ENCODE measurements at regions not wholly inside any gene's neighbourhood (a gene's known extent, or its start where the extent isn't known, plus 50 kb on each side); places are given as distances from the start of the nearest gene placed in this dataset.

DNA sequence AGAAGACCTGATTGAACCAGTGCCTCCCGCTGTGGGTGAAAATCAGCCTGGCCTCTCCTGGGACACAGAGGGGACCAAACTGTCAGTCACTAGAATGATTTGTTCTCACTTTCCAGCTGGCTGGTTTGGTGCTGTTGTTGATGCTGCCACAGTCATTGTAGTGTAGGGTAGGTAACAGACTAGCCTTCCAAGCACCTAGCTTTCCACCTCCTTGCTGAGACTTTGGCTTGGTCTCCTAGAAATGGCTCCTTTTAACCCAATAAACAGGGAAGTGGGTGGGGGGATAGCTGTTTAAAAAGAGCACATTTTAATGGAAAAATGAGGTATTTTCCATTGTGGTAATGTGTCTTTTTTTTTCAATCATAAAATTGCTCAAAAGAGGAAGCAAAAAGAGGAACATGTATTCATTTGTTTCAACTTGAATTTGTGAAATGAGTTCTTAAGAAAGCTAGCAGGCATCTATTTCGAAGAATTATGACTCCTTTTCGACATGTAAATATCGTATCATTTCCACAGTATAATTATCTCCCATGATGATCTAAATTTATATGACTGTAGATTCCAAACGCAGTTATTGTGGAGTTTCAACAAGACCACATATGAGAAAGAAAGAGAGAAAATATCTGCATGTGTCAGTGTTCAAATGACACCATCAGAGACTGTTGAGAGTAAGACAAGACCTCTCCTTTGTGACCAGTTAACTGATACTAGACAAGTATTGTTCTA, 190.1 kb downstream of the HLX start:
- intact Hi-C loops (cut with micrococcal nuclease), result no loop called here

DNA sequence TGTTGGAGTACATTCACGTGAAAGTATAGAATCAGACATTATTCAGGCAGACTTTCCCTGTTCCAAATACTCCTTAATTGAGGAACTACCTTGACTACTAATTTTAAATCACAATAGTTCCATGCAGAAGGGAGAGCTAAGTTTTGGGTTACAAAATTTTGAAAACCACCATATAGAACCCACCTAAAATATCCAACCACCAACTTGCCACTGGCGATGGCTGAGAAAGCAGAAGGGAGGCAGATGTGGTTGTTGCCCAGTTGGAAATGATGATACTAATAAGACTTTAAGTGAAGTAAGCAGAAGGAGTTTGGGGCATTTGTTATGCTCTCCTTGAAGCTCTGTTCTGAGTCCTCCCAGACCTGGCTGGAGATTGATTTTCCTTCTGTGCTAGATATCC, 190.7 kb downstream of the HLX start:
- intact Hi-C loops (cut with micrococcal nuclease), result no loop called here

GRCh38 chr1:221071777-221072176, 192.5 kb downstream of the HLX start:
- intact Hi-C loops (cut with micrococcal nuclease), result no loop called here

DNA sequence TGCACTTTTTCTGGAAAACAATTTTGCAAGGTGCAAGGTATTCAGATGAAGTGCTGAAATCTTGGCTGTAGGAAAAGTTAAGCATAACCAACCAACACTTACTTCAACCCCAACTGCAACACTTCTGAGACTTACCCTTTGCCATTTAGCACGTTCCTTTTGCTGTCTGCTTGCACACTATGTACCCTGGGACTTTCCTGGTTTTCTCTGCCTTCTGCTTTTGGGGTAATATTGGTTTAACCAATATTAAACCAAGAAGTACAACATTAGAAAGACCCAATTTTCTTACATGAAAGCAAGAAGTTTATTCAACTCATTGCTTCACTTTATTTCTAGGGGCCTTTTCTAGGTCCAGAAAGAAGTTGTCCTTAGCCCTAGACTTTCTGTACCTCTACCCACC, 193.0 kb downstream of the HLX start:
- intact Hi-C loops (cut with micrococcal nuclease), result no loop called here

GRCh38 chr1:221074332-221074731, 195.1 kb downstream of the HLX start:
- intact Hi-C loops (cut with micrococcal nuclease), result no loop called here

DNA sequence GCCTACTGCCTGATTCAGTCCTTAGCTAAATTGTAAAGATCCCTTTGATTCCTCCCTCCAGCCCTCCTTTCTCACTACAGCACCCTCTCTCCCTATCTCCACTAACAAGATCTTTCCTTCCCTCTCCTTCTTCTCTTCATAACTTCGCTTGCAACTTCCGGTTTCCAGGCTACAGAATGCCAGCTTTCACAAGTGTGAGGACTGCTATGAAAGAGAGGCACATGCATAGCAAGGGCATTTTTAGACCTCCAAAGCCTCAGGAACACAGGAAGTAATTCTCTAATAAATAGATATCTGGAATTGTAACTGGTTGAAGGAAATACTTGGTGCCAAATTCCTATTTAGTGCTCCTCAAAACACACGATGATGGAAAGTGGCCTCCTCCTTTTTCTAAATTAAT, 196.7 kb downstream of the HLX start:
- intact Hi-C loops (cut with micrococcal nuclease), result no loop called here

DNA sequence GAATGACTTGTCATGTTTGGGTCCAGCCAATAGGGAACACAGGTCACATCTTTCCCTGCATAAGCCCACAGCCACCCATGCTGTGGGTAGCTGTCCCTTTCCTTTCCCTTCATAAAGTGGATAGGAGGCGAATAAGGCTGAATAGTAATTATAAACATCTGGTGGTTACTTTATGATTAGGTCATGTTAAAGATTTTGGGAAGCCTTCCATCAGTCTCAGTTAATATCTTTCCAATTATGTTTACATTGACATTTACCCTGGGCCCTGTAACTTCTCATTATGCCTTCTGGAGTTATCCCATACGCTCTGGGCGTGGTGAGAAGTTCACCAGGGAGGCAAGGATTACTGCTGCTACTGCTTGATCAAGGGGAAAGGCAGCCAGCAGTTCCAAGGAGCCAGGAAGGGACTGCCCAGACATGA, 197.2 kb downstream of the HLX start:
- intact Hi-C loops (cut with micrococcal nuclease), result no loop called here

GRCh38 chr1:221078260-221078965, 199.2 kb downstream of the HLX start:
- intact Hi-C loops (cut with micrococcal nuclease), result no loop called here

DNA sequence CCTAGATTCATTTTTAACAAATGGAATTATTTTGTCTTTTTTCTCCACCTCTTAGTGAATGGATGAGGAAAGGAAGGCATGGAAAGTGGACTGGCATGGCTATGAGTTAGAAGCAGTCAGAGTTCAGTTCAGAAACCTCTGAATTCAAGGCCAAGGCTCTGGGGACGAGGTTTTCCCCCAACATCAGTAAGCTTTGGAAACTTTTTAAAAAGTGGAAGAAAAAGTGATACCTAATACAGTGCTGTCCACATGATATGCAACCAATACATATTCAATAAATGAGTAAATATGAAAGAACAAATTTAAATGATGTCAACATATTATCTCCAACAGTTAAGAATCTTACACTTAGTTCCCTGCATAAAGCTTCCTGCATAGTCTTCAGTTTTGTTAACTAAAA, 204.7 kb downstream of the HLX start:
- intact Hi-C loops (cut with micrococcal nuclease), result no loop called here

- intact Hi-C loops (cut with micrococcal nuclease), result no loop called here
Observed at GRCh38 chr1:221084681-221085080, 205.4 kb downstream of the HLX start.

DNA sequence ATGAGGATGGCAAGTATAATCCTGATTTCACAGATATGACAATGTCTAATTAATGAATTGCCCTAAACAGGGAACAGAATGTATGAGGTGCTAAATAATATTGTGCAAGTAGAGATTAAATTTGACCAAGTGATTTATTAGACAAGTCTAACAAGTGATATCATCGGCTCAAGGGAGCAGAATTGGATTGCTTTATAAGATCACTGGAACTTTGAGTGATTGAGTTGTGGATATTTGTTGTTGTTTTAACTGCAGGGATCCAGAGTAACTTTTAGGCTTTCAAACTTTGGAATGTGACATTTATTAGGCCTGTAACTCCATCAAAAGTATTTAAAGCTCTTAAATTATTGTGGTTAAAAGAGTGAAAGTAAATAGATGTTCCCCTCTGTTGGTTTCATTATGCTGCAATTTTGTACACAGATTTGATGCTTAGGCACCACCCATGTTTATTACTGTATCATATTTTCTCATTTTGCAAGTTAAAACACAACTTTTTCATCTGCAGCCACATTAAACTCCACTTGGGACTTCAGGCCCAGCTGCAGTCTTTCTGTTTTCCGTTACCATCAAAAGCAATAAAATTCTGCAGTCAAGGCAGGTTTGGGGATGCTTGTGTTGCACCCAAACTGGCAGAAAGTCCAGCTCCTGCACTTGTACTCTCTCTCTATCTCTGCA, 206.6 kb downstream of the HLX start:
- intact Hi-C loops (cut with micrococcal nuclease), result no loop called here

DNA sequence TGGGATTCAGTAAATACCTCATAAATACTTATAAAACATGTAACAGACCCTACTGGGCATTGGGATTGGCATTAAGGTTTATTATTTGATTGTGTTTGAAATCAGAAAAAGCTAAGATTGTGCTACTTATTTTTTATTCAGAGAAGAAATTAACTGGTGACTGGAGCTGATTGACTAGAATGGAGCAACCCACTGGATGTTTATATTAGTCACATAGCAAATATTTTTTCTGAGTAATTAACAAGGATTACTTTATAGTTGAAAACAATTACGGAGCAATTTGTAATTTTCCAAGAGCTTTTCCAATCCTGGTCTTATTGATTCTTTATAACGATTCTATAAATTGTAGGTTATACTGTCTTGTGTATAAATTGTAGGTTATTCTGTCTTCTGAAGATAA, 208.7 kb downstream of the HLX start:
- intact Hi-C loops (cut with micrococcal nuclease), result no loop called here

DNA sequence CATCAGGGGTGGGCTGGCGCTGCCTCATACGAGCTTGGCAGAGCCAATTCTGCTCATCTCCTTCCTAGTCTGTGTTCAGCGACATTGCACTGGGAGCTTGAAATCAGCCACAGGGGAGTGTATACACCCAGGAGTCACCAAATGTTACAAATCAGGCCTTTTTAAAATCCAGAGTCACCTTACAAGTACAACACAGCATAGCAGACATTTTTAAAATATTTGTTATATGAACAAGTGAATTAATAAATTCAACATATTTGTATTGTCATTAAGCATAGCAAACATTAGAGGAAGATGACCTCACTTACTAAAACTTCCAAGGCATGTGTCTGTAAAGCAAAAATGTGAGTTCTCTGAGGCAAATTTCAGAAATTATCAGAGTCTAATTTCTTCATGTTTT, 210.0 kb downstream of the HLX start:
- intact Hi-C loops (cut with micrococcal nuclease), result no loop called here

DNA sequence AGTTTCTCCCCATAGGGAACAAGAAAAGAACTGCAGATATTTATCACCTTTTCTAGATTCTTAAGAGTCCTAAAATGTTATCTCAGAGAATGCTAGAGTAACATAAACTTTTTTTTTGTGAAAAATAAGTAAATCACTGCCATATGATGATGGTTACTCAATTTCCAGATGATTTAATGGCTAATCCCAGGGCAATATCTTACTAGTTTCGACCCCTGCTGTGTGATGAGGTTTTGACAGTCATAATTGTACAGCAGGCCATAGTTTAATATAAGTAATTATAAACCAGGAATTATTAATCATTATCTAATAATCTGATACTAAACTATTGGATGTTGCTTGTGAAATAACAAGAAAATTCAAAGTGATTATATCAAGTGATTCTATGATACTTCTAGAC, 210.6 kb downstream of the HLX start:
- intact Hi-C loops (cut with micrococcal nuclease), result no loop called here

GRCh38 chr1:221093903-221094791, 214.9 kb downstream of the HLX start:
- intact Hi-C loops (cut with micrococcal nuclease), result no loop called here

- intact Hi-C loops (cut with micrococcal nuclease), result no loop called here
Observed at GRCh38 chr1:221097479-221098281, 218.4 kb downstream of the HLX start.

- intact Hi-C loops (cut with micrococcal nuclease), result no loop called here
Observed at GRCh38 chr1:221098471-221099405, 219.5 kb downstream of the HLX start.

- intact Hi-C loops (cut with micrococcal nuclease), result no loop called here
Observed at GRCh38 chr1:221099747-221100595, 220.7 kb downstream of the HLX start.

- intact Hi-C loops (cut with micrococcal nuclease), result no loop called here
Observed at GRCh38 chr1:221100611-221101010, 221.4 kb downstream of the HLX start.
